ENCODE measurements at regions not wholly inside any gene's neighbourhood (a gene's known extent, or its start where the extent isn't known, plus 50 kb on each side); places are given as distances from the start of the nearest gene placed in this dataset.

GRCh38 chr2:19837235-19837766 lies 64.5 kb downstream of the TTC32 start:
- intact Hi-C loops (cut with DNase I) = no loop called here
- no peaks in the 10 kb centered on the region for H3K36me3 ChIP-seq
- no peak for ATAC-seq
- 39% methylated on average over 4 of the region's 4 CpGs for WGBS (ENCODE audit: insufficient coverage, low coverage, low lambda C conversion rate, missing lambda C conversion rate)
- no peak overlapping the region for H3K27ac ChIP-seq
- TF ChIP-seq POLR2A (IDR thresholded peaks at IDR 0.05) (no peak), CTCF (IDR thresholded peaks at IDR 0.05) (no peak)
- H3K4me1 ChIP-seq = no peaks in the 10 kb centered on the region
- H3K27me3 ChIP-seq = no peaks in the 10 kb centered on the region
- H3K9me3 ChIP-seq = no peaks in the 10 kb centered on the region
- no peak overlapping the region for H3K4me3 ChIP-seq
- no peak for DNase-seq

GRCh38 chr2:19835781-19836281 lies 66.0 kb downstream of the TTC32 start:
- WGBS (ENCODE audit: insufficient coverage, low coverage, low lambda C conversion rate, missing lambda C conversion rate) = 81% methylated on average over 6 of the region's 6 CpGs
- DNase-seq (no peak), ATAC-seq (no peak)
- no peaks in the 10 kb centered on the region for H3K4me1 ChIP-seq
- no peaks in the 10 kb centered on the region for H3K27me3 ChIP-seq
- H3K27ac ChIP-seq = no peak overlapping the region
- no peaks in the 10 kb centered on the region for H3K9me3 ChIP-seq
- H3K4me3 ChIP-seq = no peak overlapping the region
- no peaks in the 10 kb centered on the region for H3K36me3 ChIP-seq
- intact Hi-C loops (cut with DNase I) = no loop called here
- TF ChIP-seq POLR2A (IDR thresholded peaks at IDR 0.05) (no peak), CTCF (IDR thresholded peaks at IDR 0.05) (no peak)

GRCh38 chr2:19833978-19834377 lies 67.8 kb downstream of the TTC32 start:
- 29% methylated on average over 3 of the region's 3 CpGs for whole genome bisulfite sequencing (ENCODE audit: insufficient coverage, low coverage, low lambda C conversion rate, missing lambda C conversion rate)
- Histone ChIP-seq H3K4me3 (no peak overlapping the region), H3K27me3 (no peaks in the 10 kb centered on the region), H3K36me3 (no peaks in the 10 kb centered on the region), H3K27ac (no peak overlapping the region), H3K4me1 (no peaks in the 10 kb centered on the region), H3K9me3 (no peaks in the 10 kb centered on the region)
- ATAC-seq = no peak
- no peak for DNase-seq
- no peak for TF ChIP-seq POLR2A (IDR thresholded peaks at IDR 0.05)
- no peak for TF ChIP-seq CTCF (IDR thresholded peaks at IDR 0.05)
- intact Hi-C loops (cut with DNase I) = no loop called here

- ATAC-seq (no peak), DNase-seq (no peak)
- H3K36me3 ChIP-seq = no peaks in the 10 kb centered on the region
- no peak overlapping the region for H3K4me3 ChIP-seq
- intact Hi-C loops (cut with DNase I) = no loop called here
- H3K4me1 ChIP-seq = no peaks in the 10 kb centered on the region
- H3K9me3 ChIP-seq = no peaks in the 10 kb centered on the region
- no peaks in the 10 kb centered on the region for H3K27me3 ChIP-seq
- no peak overlapping the region for H3K27ac ChIP-seq
- TF ChIP-seq POLR2A (IDR thresholded peaks at IDR 0.05) (no peak), CTCF (IDR thresholded peaks at IDR 0.05) (no peak)
Observed at GRCh38 chr2:19829672-19830071, 72.1 kb downstream of the TTC32 start.

GRCh38 chr2:19826874-19827273 lies 74.9 kb downstream of the TTC32 start:
- H3K27ac ChIP-seq = no peak overlapping the region
- no peak for DNase-seq
- no peak overlapping the region for H3K4me3 ChIP-seq
- H3K36me3 ChIP-seq = no peaks in the 10 kb centered on the region
- intact Hi-C loops (cut with DNase I) = no loop called here
- TF ChIP-seq CTCF (IDR thresholded peaks at IDR 0.05) (no peak), POLR2A (IDR thresholded peaks at IDR 0.05) (no peak)
- H3K27me3 ChIP-seq = no peaks in the 10 kb centered on the region
- H3K4me1 ChIP-seq = no peaks in the 10 kb centered on the region
- no peaks in the 10 kb centered on the region for H3K9me3 ChIP-seq
- ATAC-seq = no peak

All from right lobe of liver (tissue), 6 donors.